A172 (cell line): ENCODE measurements at regions not wholly inside any gene's neighbourhood (a gene's known extent, or its start where the extent isn't known, plus 50 kb on each side); places are given as distances from the start of the nearest gene placed in this dataset.
A peak's percentile ranks its signal among the peaks of the same experiment; 100 is the strongest.
"Not testable (repeated sequence)": the region's sequence is repeated elsewhere in the genome, so short reads cannot be mapped to it uniquely, and the experiment has no call there.

ENCODE experiments used
- DNase-seq: peaks from one replicate; pipeline ENCODE4 v3.0.0-alpha.2; 2015; ENCODE audit warnings: low spot score

GRCh38 chr4:158122501-158122900 is 50.3 kb downstream of the GASK1B start:
- no peak for DNase-seq

GRCh38 chr4:158121161-158121579 is 51.7 kb downstream of the GASK1B start:
- peak; percentile 79 for DNase-seq

- not testable (repeated sequence) for DNase-seq
These were observed 52.1 kb downstream of the GASK1B start for GRCh38 chr4:158120645-158121151.

- no peak for DNase-seq
These were observed 60.2 kb downstream of the GASK1B start for GRCh38 chr4:158112611-158113010.

GRCh38 chr4:158111241-158111640 is 61.6 kb downstream of the GASK1B start:
- DNase-seq = no peak

- no peak for DNase-seq
These were observed 69.9 kb downstream of the GASK1B start for GRCh38 chr4:158102904-158103303.

- DNase-seq = no peak
These were observed 73.1 kb downstream of the GASK1B start for GRCh38 chr4:158099686-158100085.

- DNase-seq = no peak
These were observed 74.0 kb downstream of the GASK1B start for GRCh38 chr4:158098802-158099201.

- DNase-seq = peak; percentile 98
These were observed 78.3 kb downstream of the GASK1B start for GRCh38 chr4:158094413-158095134.

GRCh38 chr4:158090323-158090722 is 82.5 kb downstream of the GASK1B start:
- DNase-seq = no peak

- not testable (repeated sequence) for DNase-seq
These were observed 82.9 kb downstream of the GASK1B start for GRCh38 chr4:158089897-158090296.

- no peak for DNase-seq
These were observed 92.5 kb downstream of the GASK1B start for GRCh38 chr4:158080354-158080753.

- DNase-seq = no peak
These were observed 93.2 kb downstream of the GASK1B start for GRCh38 chr4:158079661-158080060.

- no peak for DNase-seq
These were observed 95.0 kb downstream of the GASK1B start for GRCh38 chr4:158077835-158078234.

GRCh38 chr4:158074851-158075250 is 98.0 kb downstream of the GASK1B start:
- DNase-seq = no peak

- DNase-seq = no peak
These were observed 100.9 kb downstream of the GASK1B start for GRCh38 chr4:158071931-158072330.

- DNase-seq = no peak
These were observed 104.8 kb downstream of the GASK1B start for GRCh38 chr4:158068068-158068467.

- DNase-seq = no peak
These were observed 105.2 kb downstream of the GASK1B start for GRCh38 chr4:158067646-158068045.

- DNase-seq = no peak
These were observed 107.2 kb downstream of the GASK1B start for GRCh38 chr4:158065603-158066002.

GRCh38 chr4:158065176-158065575 is 107.6 kb downstream of the GASK1B start:
- DNase-seq = no peak

- no peak for DNase-seq
These were observed 116.1 kb downstream of the GASK1B start for GRCh38 chr4:158056689-158057245.

GRCh38 chr4:158055668-158056067 is 117.2 kb downstream of the GASK1B start:
- DNase-seq = no peak

- no peak for DNase-seq
These were observed 119.0 kb downstream of the GASK1B start for GRCh38 chr4:158053801-158054200.
